ENCODE measurements at regions not wholly inside any gene's neighbourhood (a gene's known extent, or its start where the extent isn't known, plus 50 kb on each side); places are given as distances from the start of the nearest gene placed in this dataset.

DNA sequence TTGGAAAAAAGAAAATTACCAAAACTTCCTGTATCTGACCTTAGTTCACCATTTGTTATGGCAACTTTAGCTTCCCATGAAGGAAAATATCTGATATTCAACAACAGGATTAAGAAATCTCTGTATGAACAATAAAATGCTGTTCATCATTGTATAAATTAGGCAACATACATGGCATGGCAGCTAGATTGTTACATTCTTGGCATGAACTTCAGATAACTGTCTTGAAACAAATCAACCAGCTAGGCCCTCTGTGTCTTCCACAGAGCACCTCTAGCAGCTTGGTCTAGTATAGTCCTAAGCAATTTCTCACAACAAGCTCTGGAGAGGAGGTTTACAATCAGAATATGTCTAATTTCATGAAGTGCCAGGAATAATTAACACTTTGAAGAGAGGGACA is 105.4 kb upstream of the PCDH7 start:
- H3K79me2 ChIP-seq (replicated peaks; ENCODE audit: insufficient read depth, low read length), result no peaks in the 10 kb centered on the region
- H3K27me3 ChIP-seq (ENCODE audit: insufficient read depth, low read depth, low read length), result no peaks in the 10 kb centered on the region
- no peaks in the 10 kb centered on the region for H3K9me3 ChIP-seq (ENCODE audit: low read length)
- H3K4me3 ChIP-seq (ENCODE audit: low read length), result no peak overlapping the region
- H3K27ac ChIP-seq (ENCODE audit: low read length), result no peak overlapping the region
- no peaks in the 10 kb centered on the region for H3K36me3 ChIP-seq (ENCODE audit: insufficient read depth, low read length)
- H3K9ac ChIP-seq (ENCODE audit: low read length), result no peak overlapping the region
- no peaks in the 10 kb centered on the region for H3K9me2 ChIP-seq (ENCODE audit: insufficient read depth, low read length)
- no peak overlapping the region for H2AFZ ChIP-seq (ENCODE audit: low read depth, low read length)
- no peak for TF ChIP-seq TAF1 (IDR thresholded peaks at IDR 0.05; ENCODE audit: low read depth)
- TF ChIP-seq, protein P1, sequence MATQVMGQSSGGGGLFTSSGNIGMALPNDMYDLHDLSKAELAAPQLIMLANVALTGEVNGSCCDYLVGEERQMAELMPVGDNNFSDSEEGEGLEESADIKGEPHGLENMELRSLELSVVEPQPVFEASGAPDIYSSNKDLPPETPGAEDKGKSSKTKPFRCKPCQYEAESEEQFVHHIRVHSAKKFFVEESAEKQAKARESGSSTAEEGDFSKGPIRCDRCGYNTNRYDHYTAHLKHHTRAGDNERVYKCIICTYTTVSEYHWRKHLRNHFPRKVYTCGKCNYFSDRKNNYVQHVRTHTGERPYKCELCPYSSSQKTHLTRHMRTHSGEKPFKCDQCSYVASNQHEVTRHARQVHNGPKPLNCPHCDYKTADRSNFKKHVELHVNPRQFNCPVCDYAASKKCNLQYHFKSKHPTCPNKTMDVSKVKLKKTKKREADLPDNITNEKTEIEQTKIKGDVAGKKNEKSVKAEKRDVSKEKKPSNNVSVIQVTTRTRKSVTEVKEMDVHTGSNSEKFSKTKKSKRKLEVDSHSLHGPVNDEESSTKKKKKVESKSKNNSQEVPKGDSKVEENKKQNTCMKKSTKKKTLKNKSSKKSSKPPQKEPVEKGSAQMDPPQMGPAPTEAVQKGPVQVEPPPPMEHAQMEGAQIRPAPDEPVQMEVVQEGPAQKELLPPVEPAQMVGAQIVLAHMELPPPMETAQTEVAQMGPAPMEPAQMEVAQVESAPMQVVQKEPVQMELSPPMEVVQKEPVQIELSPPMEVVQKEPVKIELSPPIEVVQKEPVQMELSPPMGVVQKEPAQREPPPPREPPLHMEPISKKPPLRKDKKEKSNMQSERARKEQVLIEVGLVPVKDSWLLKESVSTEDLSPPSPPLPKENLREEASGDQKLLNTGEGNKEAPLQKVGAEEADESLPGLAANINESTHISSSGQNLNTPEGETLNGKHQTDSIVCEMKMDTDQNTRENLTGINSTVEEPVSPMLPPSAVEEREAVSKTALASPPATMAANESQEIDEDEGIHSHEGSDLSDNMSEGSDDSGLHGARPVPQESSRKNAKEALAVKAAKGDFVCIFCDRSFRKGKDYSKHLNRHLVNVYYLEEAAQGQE (IDR thresholded peaks at IDR 0.05; ENCODE audit: borderline replicate concordance), result no peak
- TF ChIP-seq SMC3 (conservative IDR thresholded peaks at IDR 0.05; ENCODE audit: poor library complexity), result no peak
- TF ChIP-seq EZH2 (IDR thresholded peaks at IDR 0.05; ENCODE audit: borderline replicate concordance, insufficient read depth, low read length, poor library complexity, severe bottlenecking), result no peak
- TF ChIP-seq MXI1 (conservative IDR thresholded peaks at IDR 0.05; ENCODE audit: poor library complexity, severe bottlenecking), result no peak
- no peak for TF ChIP-seq RAD21 (conservative IDR thresholded peaks at IDR 0.05)
- no peak for TF ChIP-seq POLR2AphosphoS5 (IDR thresholded peaks at IDR 0.05)
- TF ChIP-seq EP300 (conservative IDR thresholded peaks at IDR 0.05; ENCODE audit: poor library complexity, severe bottlenecking), result no peak
- TF ChIP-seq, protein P2, sequence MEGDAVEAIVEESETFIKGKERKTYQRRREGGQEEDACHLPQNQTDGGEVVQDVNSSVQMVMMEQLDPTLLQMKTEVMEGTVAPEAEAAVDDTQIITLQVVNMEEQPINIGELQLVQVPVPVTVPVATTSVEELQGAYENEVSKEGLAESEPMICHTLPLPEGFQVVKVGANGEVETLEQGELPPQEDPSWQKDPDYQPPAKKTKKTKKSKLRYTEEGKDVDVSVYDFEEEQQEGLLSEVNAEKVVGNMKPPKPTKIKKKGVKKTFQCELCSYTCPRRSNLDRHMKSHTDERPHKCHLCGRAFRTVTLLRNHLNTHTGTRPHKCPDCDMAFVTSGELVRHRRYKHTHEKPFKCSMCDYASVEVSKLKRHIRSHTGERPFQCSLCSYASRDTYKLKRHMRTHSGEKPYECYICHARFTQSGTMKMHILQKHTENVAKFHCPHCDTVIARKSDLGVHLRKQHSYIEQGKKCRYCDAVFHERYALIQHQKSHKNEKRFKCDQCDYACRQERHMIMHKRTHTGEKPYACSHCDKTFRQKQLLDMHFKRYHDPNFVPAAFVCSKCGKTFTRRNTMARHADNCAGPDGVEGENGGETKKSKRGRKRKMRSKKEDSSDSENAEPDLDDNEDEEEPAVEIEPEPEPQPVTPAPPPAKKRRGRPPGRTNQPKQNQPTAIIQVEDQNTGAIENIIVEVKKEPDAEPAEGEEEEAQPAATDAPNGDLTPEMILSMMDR (IDR thresholded peaks at IDR 0.05; ENCODE audit: poor library complexity, severe bottlenecking), result no peak
- H3F3A ChIP-seq (ENCODE audit: insufficient read depth, low read length, poor library complexity, severe bottlenecking), result no peaks in the 10 kb centered on the region
- H4K20me1 ChIP-seq (ENCODE audit: insufficient read depth), result no peaks in the 10 kb centered on the region
- H3K4me2 ChIP-seq (ENCODE audit: low read length), result no peak overlapping the region

DNA sequence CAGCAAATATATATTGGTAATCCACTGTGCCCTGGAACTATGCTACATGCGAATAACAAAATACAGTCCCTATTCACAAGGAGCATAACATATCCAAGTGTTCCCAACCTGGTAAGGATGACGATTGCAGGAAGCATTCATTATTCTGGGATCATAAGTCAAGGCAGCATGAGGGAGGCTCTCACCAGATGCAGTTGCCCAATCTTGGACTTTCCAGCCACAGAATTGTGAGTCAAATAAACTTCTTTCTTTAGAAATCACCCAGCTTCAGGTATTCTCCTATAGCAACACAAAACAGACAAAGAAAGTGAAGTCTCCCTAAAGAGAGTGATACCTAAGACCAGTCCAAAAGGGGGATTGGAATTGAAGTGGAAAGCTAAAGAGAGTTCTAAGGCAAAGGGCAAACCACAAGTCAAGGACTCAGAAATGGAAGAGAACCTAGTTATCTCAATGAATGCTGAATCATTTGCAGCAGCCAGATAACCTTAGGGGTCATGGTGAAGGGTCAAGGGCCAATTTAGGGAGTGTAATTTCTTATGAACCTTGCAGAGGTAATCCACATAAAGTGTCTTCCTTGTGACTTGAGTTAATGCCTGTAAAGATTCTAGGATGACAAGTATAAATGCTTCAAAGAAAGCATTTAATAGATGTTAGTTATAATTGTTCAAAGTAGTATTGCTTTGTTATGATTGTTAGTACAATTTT is 103.1 kb upstream of the PCDH7 start:
- Histone ChIP-seq H3K9ac (ENCODE audit: low read length) (no peak overlapping the region), H3K9me2 (ENCODE audit: insufficient read depth, low read length) (no peaks in the 10 kb centered on the region), H3K36me3 (ENCODE audit: insufficient read depth, low read length) (no peaks in the 10 kb centered on the region), H3K79me2 (replicated peaks; ENCODE audit: insufficient read depth, low read length) (no peaks in the 10 kb centered on the region), H3K4me3 (ENCODE audit: low read length) (no peak overlapping the region), H3K27ac (ENCODE audit: low read length) (no peak overlapping the region), H3F3A (ENCODE audit: insufficient read depth, low read length, poor library complexity, severe bottlenecking) (no peaks in the 10 kb centered on the region), H3K4me2 (ENCODE audit: low read length) (no peak overlapping the region), H3K27me3 (ENCODE audit: insufficient read depth, low read depth, low read length) (no peaks in the 10 kb centered on the region), H3K9me3 (ENCODE audit: low read length) (no peaks in the 10 kb centered on the region), H4K20me1 (ENCODE audit: insufficient read depth) (no peaks in the 10 kb centered on the region), H2AFZ (ENCODE audit: low read depth, low read length) (no peak overlapping the region)
- TF ChIP-seq TAF1 (IDR thresholded peaks at IDR 0.05; ENCODE audit: low read depth) (no peak), MXI1 (conservative IDR thresholded peaks at IDR 0.05; ENCODE audit: poor library complexity, severe bottlenecking) (no peak), POLR2AphosphoS5 (IDR thresholded peaks at IDR 0.05) (no peak), EZH2 (IDR thresholded peaks at IDR 0.05; ENCODE audit: borderline replicate concordance, insufficient read depth, low read length, poor library complexity, severe bottlenecking) (no peak), EP300 (conservative IDR thresholded peaks at IDR 0.05; ENCODE audit: poor library complexity, severe bottlenecking) (no peak), SMC3 (conservative IDR thresholded peaks at IDR 0.05; ENCODE audit: poor library complexity) (no peak), RAD21 (conservative IDR thresholded peaks at IDR 0.05) (no peak)
- TF ChIP-seq, protein P2 (IDR thresholded peaks at IDR 0.05; ENCODE audit: poor library complexity, severe bottlenecking), result no peak
- TF ChIP-seq, protein P1 (IDR thresholded peaks at IDR 0.05; ENCODE audit: borderline replicate concordance), result no peak

Data from neural cell (in vitro differentiated cells).